ENCODE measurements at regions not wholly inside any gene's neighbourhood (a gene's known extent, or its start where the extent isn't known, plus 50 kb on each side); places are given as distances from the start of the nearest gene placed in this dataset.

DNA sequence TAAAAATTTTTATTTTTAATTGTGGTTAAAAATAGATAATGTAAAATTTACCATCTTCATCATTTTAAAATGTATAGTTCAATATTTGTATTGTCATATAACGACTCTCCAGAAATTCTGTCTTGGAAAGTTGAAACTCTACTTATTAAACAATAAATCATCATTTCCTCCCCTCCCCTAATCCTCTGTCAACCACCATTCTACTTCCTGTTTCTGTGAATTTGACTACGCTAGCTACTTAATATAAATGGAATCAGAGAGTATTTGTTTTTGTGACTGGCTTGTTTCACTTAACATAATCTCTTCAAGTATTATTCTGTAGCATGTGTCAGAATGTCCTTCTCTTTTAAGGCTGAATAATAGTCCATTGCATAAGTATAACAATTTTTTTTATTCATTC lies 729.0 kb upstream of the AADAT start:
- TF ChIP-seq EZH2 (IDR thresholded peaks at IDR 0.05; ENCODE audit: low read length, unreplicated experiment) (no peak), EZH2phosphoT487 (IDR thresholded peaks at IDR 0.05; ENCODE audit: borderline replicate concordance, low read length) (no peak)
- TF ChIP-seq, protein P1, sequence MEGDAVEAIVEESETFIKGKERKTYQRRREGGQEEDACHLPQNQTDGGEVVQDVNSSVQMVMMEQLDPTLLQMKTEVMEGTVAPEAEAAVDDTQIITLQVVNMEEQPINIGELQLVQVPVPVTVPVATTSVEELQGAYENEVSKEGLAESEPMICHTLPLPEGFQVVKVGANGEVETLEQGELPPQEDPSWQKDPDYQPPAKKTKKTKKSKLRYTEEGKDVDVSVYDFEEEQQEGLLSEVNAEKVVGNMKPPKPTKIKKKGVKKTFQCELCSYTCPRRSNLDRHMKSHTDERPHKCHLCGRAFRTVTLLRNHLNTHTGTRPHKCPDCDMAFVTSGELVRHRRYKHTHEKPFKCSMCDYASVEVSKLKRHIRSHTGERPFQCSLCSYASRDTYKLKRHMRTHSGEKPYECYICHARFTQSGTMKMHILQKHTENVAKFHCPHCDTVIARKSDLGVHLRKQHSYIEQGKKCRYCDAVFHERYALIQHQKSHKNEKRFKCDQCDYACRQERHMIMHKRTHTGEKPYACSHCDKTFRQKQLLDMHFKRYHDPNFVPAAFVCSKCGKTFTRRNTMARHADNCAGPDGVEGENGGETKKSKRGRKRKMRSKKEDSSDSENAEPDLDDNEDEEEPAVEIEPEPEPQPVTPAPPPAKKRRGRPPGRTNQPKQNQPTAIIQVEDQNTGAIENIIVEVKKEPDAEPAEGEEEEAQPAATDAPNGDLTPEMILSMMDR (conservative IDR thresholded peaks at IDR 0.05; ENCODE audit: low read depth, low read length), result no peak
